ENCODE measurements at regions not wholly inside any gene's neighbourhood (a gene's known extent, or its start where the extent isn't known, plus 50 kb on each side); places are given as distances from the start of the nearest gene placed in this dataset.

DNA sequence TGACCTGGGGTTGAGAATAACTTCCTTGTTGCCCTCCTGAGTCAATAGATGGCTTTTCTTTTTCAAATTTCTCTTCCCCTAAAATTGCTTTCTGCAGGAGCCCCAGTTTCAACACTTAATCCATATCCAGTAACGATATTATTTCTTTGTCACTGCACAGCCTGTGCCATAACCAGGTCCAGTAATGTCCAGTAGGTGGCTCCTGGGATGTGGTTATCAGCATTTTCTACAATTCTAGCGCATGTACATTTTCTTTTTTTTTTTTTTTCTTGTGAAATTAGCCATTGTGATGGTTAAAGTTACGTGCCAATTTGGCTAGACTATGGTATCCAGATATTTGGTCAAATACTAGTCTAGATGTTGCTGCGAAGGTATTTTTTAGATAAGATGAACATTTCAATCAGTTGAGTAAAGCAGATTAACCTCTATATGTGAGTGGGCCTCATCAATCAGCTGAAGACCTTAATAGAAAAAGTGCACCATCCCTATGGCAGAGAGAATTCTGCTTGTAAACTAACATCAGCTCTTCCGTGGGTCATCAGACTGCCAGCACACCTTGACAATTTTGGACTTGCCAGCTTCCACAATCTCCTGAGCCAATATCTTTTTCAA lies 72.9 kb upstream of the SCG2 start:
- H3K9me3 ChIP-seq, result no peaks in the 10 kb centered on the region
- WGBS, 5 donors, result 75 to 81% (median 79%) methylated on average over 5 of the region's 5 CpGs
- H3K4me1 ChIP-seq, result no peaks in the 10 kb centered on the region
- no peak overlapping the region for H3K4me3 ChIP-seq
- DNase-seq, result no peak
- H3K27me3 ChIP-seq (replicated peaks in 1 of 7), result no peaks in the 10 kb centered on the region
- TF ChIP-seq POLR2AphosphoS5 (IDR thresholded peaks at IDR 0.05), result no peak
- TF ChIP-seq CTCF (IDR thresholded peaks at IDR 0.05 in 8 of 11, conservative IDR thresholded peaks at IDR 0.05 in 3 of 11), result peak in 4 of 11 experiments; percentile 13 to 30 (median 20)
- TF ChIP-seq POLR2A (IDR thresholded peaks at IDR 0.05), result no peak
- H3K27ac ChIP-seq, result no peak overlapping the region
- intact Hi-C loops (cut with DNase I; ENCODE audit: low total_unique reads), result no loop called here
- no peaks in the 10 kb centered on the region for H3K36me3 ChIP-seq

DNA sequence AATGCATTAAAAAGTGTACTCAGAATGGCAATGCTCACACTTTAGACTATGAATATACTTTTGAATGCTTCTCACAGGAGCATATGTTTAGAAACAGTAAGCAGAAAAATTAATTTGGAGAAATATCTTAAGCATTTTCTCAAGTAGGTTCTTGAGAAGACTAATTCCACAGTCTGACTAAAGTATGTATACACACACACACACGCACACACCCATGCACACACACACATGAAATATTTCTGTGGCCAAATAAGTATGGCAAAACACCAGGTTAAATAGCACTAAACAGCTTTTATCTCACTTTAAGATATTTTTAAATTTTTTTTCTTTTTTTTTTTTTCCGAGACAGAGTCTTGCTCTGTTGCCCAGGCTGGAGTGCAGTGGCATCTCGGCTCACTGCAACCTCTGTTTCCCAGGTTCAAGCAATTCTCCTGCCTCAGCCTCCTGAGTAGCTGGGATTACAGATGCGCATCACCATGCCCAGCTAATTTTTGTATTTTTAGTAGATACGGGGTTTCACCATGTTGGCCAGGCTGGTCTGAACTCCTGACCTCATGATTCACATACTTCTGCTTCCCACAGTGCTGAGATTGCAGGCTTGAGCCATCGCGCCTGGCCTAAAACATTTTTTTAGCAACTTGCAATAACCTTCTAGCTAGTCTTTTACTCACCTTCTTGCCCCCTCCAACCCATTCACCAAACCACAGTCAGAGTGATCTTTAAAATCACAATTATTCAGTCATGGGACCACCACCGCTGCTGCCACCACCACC lies 67.5 kb upstream of the SCG2 start:
- no peaks in the 10 kb centered on the region for H3K36me3 ChIP-seq
- H3K27me3 ChIP-seq (replicated peaks in 1 of 7), result no peaks in the 10 kb centered on the region
- H3K4me3 ChIP-seq, result no peak overlapping the region
- no peaks in the 10 kb centered on the region for H3K4me1 ChIP-seq
- intact Hi-C loops (cut with DNase I; ENCODE audit: low total_unique reads), result no loop called here
- H3K9me3 ChIP-seq, result no peaks in the 10 kb centered on the region
- no peak for DNase-seq
- 80 to 95% (median 86%) methylated on average over 8 of the region's 8 CpGs for WGBS, 5 donors
- TF ChIP-seq CTCF (IDR thresholded peaks at IDR 0.05 in 8 of 11, conservative IDR thresholded peaks at IDR 0.05 in 3 of 11), result no peak
- no peak for TF ChIP-seq POLR2A (IDR thresholded peaks at IDR 0.05)
- TF ChIP-seq POLR2AphosphoS5 (IDR thresholded peaks at IDR 0.05), result no peak
- H3K27ac ChIP-seq, result no peak overlapping the region

DNA sequence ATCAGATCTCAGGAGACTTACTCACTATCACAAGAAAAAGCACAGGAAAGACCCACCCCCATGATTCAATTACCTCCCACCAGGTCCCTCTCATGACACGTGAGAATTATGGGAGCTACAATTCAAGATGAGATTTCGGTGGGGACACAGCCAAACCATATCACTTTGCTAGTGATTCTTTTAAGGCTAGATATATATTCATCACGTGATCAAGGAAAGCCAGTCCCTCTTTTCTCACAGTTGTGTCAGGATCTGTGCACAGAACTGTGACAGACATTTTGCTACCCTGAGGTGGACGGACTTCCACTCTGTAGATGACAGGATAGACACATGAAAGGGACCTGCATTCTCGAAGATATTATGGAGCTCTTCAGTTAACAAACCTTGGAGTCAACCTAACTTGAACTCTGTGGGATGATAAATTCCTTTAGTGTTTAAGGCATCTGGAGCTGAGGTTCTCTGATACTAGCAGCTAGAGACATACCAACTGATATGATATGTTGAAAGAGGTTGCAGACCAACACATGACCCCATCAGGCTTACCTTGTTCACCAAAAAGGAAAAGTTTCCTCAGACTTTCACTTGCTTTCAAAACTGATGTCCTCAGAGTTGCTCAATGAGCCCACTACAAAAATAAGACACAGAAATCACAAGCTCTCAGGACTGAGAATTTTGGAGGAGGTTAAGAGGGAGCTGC lies 66.3 kb upstream of the SCG2 start:
- 64 to 77% (median 67%) methylated on average over 5 of the region's 5 CpGs for WGBS, 5 donors
- Histone ChIP-seq H3K27ac (no peak overlapping the region), H3K9me3 (no peaks in the 10 kb centered on the region), H3K36me3 (no peaks in the 10 kb centered on the region), H3K4me1 (no peaks in the 10 kb centered on the region), H3K4me3 (no peak overlapping the region), H3K27me3 (replicated peaks in 1 of 7) (no peaks in the 10 kb centered on the region)
- TF ChIP-seq POLR2AphosphoS5 (IDR thresholded peaks at IDR 0.05) (no peak), POLR2A (IDR thresholded peaks at IDR 0.05) (no peak), CTCF (IDR thresholded peaks at IDR 0.05 in 8 of 11, conservative IDR thresholded peaks at IDR 0.05 in 3 of 11) (no peak)
- DNase-seq, result no peak
- intact Hi-C loops (cut with DNase I; ENCODE audit: low total_unique reads), result no loop called here

DNA sequence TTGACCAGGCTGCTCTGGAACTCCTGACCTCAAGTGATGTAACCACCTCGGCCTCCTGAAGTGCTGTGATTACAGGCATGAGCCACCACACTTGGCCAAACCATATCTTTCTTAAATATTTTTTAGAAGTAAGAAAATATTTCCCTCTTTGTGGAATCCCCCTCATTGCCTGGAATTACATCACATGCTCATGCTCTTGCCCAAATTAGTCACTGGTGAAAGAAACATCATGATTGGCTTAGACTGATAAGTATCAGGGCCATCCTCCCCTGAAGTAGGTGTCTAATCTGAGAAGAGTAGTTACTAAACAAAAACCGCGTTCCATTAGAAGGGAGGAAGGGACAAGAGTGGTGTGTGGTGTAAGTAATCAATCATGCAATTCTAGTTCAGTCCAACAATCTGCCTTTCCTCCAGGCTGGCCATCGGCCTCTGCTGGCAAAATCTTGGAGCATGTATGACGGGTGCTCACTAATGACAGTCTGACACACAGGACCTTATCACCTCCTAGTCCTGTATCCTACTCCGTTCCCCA lies 52.3 kb upstream of the SCG2 start:
- peaks cover 0 to 22% (median 0%) of the 10 kb centered on the region in 7 donors for H3K27me3 ChIP-seq (replicated peaks in 1 of 7)
- 75 to 86% (median 81%) methylated on average over 6 of the region's 6 CpGs for WGBS, 5 donors
- no peak for TF ChIP-seq POLR2AphosphoS5 (IDR thresholded peaks at IDR 0.05)
- TF ChIP-seq CTCF (IDR thresholded peaks at IDR 0.05 in 8 of 11, conservative IDR thresholded peaks at IDR 0.05 in 3 of 11), result no peak
- no peak for TF ChIP-seq POLR2A (IDR thresholded peaks at IDR 0.05)
- intact Hi-C loops (cut with DNase I; ENCODE audit: low total_unique reads), result no loop called here
- no peaks in the 10 kb centered on the region for H3K4me1 ChIP-seq
- DNase-seq, result no peak
- H3K9me3 ChIP-seq, result peaks cover 0 to 8% (median 0%) of the 10 kb centered on the region in 8 donors
- no peak overlapping the region for H3K27ac ChIP-seq
- no peak overlapping the region for H3K4me3 ChIP-seq
- H3K36me3 ChIP-seq, result no peaks in the 10 kb centered on the region

All from spleen (tissue), 11 donors.